GM23338 (cell line): ENCODE measurements at regions not wholly inside any gene's neighbourhood (a gene's known extent, or its start where the extent isn't known, plus 50 kb on each side); places are given as distances from the start of the nearest gene placed in this dataset.

ENCODE experiments used
- CREB1 ChIP-seq: fragments of 250-450 bp; sonication (Bioruptor Pico); IDR thresholded peaks from 2 replicates; pipeline ENCODE4 v1.5.0; 2020; ENCODE audit warnings: low read depth, mild to moderate bottlenecking, moderate library complexity
- EZH2 ChIP-seq: fragments of 200-600 bp; sonication (generic); IDR thresholded peaks from one replicate; pipeline ENCODE4 v1.8.0; 2017; ENCODE audit warnings: antibody characterized with exemption, mild to moderate bottlenecking, low read depth; ENCODE audit not compliant: unreplicated experiment
- EZH2phosphoT487 ChIP-seq: fragments of 200-600 bp; sonication (generic); IDR thresholded peaks from one replicate; pipeline ENCODE4 v1.8.1; 2018; ENCODE audit warnings: antibody characterized with exemption; ENCODE audit not compliant: unreplicated experiment
- JUNB ChIP-seq: IDR thresholded peaks from one replicate; pipeline ENCODE4 v1.6.1; 2016; ENCODE audit warnings: antibody characterized with exemption; ENCODE audit not compliant: unreplicated experiment
- NANOG ChIP-seq: IDR thresholded peaks from 2 replicates; pipeline ENCODE4 v1.6.1; 2016; ENCODE audit warnings: antibody characterized with exemption, borderline replicate concordance
- POLR2AphosphoS5 ChIP-seq: IDR thresholded peaks from 2 replicates; pipeline ENCODE4 v1.6.1; 2016; ENCODE audit warnings: antibody characterized with exemption, low read depth
- STAT1 ChIP-seq: IDR thresholded peaks from one replicate; pipeline ENCODE4 v1.6.1; 2016; ENCODE audit warnings: antibody characterized with exemption; ENCODE audit not compliant: unreplicated experiment
- ZNF114 ChIP-seq: fragments of 250-450 bp; sonication (Bioruptor Pico); IDR thresholded peaks from 2 replicates; pipeline ENCODE4 v1.5.0; 2020; ENCODE audit warnings: mild to moderate bottlenecking, moderate library complexity
- TF ChIP-seq, protein P1 (sequence below), 2 experiments: fragments of 200-600 bp in 1 of 2; sonication (generic) in 1 of 2; conservative IDR thresholded peaks; 2 replicates each; pipeline versions ENCODE4 v1.5.1 to v1.6.1; 2016 to 2017; ENCODE audit warnings: antibody characterized with exemption in 2 of 2, low read depth in 2 of 2, mild to moderate bottlenecking in 2 of 2, moderate library complexity in 1 of 2
- TF ChIP-seq, protein P2 (sequence below): IDR thresholded peaks from one replicate; pipeline ENCODE4 v1.6.1; 2018; ENCODE audit warnings: antibody characterized with exemption; ENCODE audit not compliant: unreplicated experiment

DNA sequence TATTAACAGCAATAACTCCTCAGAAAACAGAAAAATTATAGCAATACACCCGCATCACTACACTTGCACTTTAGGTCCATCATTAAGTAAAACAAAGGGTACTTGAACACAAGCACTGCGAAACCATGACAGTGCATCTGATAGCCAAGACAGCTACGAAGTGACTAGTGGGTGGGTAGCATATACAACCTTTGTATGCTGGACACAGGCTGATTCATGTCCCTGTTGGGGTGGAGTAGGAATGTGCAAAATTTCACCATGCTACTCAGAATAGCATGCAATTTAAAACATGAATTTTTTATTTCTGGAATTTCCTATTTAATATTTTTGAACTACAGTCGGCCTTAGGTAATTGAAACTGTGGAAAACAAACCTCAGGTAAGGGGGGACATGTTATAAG is 2414.1 kb downstream of the TP53TG3F start:
- TF ChIP-seq, protein P1, sequence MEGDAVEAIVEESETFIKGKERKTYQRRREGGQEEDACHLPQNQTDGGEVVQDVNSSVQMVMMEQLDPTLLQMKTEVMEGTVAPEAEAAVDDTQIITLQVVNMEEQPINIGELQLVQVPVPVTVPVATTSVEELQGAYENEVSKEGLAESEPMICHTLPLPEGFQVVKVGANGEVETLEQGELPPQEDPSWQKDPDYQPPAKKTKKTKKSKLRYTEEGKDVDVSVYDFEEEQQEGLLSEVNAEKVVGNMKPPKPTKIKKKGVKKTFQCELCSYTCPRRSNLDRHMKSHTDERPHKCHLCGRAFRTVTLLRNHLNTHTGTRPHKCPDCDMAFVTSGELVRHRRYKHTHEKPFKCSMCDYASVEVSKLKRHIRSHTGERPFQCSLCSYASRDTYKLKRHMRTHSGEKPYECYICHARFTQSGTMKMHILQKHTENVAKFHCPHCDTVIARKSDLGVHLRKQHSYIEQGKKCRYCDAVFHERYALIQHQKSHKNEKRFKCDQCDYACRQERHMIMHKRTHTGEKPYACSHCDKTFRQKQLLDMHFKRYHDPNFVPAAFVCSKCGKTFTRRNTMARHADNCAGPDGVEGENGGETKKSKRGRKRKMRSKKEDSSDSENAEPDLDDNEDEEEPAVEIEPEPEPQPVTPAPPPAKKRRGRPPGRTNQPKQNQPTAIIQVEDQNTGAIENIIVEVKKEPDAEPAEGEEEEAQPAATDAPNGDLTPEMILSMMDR (conservative IDR thresholded peaks at IDR 0.05; ENCODE audit: low read depth in 2 of 2), result no peak
- no peak for TF ChIP-seq EZH2
- TF ChIP-seq, protein P2, sequence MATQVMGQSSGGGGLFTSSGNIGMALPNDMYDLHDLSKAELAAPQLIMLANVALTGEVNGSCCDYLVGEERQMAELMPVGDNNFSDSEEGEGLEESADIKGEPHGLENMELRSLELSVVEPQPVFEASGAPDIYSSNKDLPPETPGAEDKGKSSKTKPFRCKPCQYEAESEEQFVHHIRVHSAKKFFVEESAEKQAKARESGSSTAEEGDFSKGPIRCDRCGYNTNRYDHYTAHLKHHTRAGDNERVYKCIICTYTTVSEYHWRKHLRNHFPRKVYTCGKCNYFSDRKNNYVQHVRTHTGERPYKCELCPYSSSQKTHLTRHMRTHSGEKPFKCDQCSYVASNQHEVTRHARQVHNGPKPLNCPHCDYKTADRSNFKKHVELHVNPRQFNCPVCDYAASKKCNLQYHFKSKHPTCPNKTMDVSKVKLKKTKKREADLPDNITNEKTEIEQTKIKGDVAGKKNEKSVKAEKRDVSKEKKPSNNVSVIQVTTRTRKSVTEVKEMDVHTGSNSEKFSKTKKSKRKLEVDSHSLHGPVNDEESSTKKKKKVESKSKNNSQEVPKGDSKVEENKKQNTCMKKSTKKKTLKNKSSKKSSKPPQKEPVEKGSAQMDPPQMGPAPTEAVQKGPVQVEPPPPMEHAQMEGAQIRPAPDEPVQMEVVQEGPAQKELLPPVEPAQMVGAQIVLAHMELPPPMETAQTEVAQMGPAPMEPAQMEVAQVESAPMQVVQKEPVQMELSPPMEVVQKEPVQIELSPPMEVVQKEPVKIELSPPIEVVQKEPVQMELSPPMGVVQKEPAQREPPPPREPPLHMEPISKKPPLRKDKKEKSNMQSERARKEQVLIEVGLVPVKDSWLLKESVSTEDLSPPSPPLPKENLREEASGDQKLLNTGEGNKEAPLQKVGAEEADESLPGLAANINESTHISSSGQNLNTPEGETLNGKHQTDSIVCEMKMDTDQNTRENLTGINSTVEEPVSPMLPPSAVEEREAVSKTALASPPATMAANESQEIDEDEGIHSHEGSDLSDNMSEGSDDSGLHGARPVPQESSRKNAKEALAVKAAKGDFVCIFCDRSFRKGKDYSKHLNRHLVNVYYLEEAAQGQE, result no peak
- no peak for TF ChIP-seq JUNB
- TF ChIP-seq EZH2phosphoT487, result no peak
- no peak for TF ChIP-seq POLR2AphosphoS5
- TF ChIP-seq CREB1 (CRISPR knock-in tag), result no peak
- no peak for TF ChIP-seq NANOG
- no peak for TF ChIP-seq STAT1
- TF ChIP-seq ZNF114 (CRISPR knock-in tag), result no peak
